Astrocyte of the hippocampus (primary cell): ENCODE measurements at regions not wholly inside any gene's neighbourhood (a gene's known extent, or its start where the extent isn't known, plus 50 kb on each side); places are given as distances from the start of the nearest gene placed in this dataset.

Experiments used
- DNase-seq: peaks from one replicate; pipeline ENCODE4 v3.0.0; 2011; ENCODE audit warnings: low read depth, low spot score

GRCh38 chr20:7250337-7250736 is 482.9 kb downstream of the BMP2 start:
- no peak for DNase-seq

- DNase-seq, result no peak
Measured at GRCh38 chr20:7257099-7257498, 489.6 kb downstream of the BMP2 start.

DNA sequence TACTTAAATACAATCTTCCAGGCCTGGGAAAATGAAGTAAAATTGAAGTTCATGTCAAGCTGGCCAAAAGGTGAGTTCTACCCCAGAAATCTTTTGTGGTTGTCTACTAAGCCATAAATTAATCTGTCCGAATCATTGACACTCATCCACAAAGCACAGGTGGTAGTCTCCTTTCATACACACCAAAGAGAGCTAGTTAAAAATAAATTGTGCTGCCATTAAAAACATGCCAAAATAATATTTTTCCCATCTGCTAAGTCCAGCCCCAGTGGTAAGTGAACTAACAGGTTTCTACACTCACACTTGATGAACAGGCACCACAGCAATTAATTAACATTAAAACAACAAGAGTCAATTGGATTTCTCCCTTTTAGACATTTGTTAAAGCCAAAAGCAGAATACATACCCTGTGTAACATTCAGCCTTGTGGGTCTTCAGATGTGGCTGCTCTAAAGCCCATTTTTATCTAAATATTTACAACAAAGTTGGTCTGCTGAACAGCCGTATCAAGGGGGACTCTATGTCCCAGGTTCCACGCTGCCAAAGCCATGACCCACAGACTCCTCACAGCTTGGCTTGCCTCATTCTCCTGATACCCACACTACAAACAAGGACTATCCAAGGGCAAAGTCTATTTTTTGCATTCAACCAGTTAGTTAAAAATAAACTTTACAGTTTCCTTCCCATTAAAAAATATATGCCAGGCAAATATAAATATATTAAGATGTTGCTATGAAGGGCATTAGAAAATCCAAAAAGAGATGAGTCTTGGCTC is 490.4 kb downstream of the BMP2 start:
- no peak for DNase-seq

DNA sequence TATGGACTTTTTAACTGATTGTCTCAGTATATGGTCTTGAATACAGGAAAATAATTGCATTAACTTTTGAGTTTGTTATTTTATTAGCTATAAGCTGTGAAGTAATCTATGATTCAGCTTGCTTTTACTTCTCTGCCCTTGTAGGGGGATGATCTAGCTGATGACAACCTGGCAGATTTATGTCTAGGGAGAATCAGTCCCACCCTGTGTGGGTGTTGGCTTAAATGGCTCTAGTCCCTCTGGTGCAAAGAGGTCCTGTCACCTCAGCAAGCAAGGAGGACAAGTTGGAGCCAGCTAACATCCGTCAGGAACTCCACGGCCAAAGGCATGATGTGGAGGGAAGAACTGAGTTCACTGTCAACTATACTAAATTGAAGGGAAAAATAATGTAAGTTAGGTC is 495.3 kb downstream of the BMP2 start:
- no peak for DNase-seq

- DNase-seq, result no peak
Measured at GRCh38 chr20:7264137-7264536, 496.7 kb downstream of the BMP2 start.

DNA sequence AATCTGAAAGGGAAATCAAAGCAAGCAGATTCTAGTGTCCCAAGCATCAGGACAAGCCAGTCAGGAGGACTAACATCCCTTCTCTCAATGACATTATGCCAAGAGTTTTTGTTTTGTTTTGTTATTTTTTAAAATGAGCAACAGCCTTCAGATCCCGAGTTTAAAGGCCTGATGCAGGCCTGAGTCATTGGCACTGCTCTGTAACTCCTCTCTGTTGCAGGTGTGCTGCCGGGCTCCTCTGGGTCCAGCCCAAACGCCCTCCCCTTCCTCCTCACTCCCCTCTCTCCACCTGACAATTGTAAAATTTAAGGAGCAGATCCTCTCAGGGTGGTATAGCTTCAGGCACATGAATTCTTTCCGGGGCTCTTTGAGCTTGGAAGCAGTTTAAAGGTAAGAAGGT is 502.0 kb downstream of the BMP2 start:
- no peak for DNase-seq

DNA sequence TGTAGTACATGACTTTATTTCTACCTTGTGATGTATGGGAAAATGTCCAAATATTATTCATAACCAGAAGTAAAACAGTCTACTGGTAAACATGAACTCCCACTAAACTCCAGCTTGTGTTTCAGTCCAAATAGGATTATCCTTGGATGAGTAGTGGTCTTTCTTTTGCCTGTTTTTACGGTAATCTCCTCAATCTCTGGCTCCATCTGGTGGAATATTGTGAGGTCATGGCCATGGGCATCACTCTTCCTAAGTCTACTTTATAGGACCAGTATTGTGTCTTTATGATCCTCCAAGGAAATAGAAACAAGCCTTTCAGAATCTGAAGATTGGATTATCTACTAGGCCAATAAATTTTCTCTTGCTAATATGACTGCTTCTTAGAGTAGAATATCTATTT is 505.0 kb downstream of the BMP2 start:
- DNase-seq, result peak; percentile 17

- DNase-seq, result no peak
Measured at GRCh38 chr20:7274870-7275269, 507.4 kb downstream of the BMP2 start.

- DNase-seq, result no peak
Measured at GRCh38 chr20:7275645-7276237, 508.3 kb downstream of the BMP2 start.

GRCh38 chr20:7285918-7286556 is 518.6 kb downstream of the BMP2 start:
- DNase-seq, result peak; percentile 87

DNA sequence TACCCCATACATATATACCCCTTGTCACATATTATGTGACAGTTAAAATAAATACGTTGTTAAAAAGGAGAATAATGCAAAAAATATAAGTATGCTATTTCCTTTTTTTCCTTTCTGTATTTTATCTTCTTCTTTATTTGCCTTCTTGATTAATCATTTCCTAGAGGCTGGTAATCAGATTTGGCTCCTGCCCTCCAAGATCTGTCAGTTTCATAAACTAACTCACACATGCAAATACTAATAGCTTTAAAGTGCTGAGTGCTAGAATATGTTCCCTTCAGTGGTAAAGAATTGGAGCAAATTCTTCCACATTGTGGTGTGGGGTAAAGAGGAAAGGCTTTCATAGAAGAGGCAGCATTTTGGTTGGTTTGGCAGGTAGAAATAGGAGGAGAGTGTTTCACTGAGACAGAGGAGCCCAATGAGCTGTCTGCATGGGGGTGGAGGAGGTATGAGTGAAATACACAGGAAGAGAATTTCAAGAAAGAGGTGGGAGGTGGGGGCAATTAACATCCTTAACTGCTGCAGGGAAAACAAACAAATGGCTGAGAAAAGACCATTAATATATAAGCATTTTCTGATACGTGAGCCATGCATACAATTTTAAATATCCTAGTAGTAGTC is 523.9 kb downstream of the BMP2 start:
- DNase-seq, result no peak

DNA sequence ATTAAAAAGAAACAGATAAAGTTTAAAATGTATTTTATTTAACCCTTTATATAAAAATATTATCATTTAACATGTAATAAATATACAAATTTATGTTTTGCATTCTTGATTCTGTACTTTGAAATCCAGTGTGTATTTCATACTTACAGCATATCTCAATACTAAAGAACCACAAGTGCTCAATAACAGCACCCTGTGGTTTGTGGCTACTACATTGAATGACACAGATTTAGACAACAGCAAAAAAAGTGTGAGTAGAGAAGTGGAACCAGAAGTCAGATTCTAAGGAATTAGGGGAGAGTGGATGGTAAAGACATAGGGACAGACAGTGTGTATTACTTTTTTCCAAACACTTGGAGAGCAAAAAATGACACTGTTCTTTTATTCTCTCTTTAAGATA is 524.5 kb downstream of the BMP2 start:
- no peak for DNase-seq

- DNase-seq, result no peak
Measured at GRCh38 chr20:7294816-7295360, 527.4 kb downstream of the BMP2 start.

DNA sequence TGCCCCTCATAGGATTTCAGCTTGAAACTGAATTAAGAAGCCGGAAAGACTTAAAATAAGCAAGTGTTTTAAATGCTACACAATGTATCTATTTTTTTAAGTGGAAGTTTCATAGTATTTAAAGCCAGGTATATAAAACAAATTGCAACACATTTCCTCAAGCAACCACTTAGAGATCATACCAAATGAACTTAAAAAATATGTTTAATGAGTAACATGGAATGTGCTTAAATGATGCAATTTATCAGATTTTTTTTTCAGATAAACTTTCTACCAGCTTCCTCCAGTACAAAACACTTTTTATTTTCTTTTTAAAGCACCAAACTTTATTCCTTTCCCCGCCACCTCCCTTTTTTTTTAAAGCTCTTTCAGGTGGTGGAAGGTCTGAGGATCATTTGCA is 534.3 kb downstream of the BMP2 start:
- no peak for DNase-seq

DNA sequence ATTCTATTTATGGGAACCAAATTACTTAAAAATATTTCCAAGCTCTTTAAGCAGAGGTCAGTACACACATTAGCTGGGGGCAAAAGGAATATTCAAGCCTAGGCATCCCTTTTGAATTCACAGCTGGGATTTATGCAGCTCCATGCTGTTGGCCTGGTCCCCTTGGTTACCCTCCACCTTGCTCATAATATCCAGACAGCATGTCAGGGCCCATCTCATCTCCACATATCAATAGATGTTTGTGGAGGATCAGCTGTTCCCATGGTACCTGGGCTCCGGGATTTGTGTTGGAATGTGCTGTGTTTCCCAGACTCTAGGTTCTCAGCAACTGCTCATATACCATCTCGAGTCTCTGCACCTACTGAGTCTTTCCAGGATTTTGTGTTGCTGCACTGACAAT is 534.8 kb downstream of the BMP2 start:
- DNase-seq, result no peak

GRCh38 chr20:7305976-7306375 is 538.5 kb downstream of the BMP2 start:
- no peak for DNase-seq

DNA sequence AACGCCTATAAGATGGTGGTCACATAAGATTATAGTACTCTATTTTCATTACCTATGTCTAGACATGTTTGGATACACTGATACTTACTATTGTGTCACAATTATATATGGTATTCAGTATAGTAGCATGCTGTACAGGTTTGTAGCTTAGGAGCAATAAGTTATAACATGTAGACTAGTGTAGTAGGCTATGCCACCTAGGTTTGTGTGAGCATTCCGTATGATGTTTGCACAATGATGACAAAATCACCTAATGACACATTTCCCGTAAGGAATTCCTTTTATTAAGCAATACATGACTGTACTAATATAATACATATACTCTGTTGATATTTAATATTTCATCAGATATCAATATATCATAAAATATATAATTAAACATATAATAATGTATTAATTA is 540.7 kb downstream of the BMP2 start:
- DNase-seq, result no peak

GRCh38 chr20:7313047-7313446 is 545.6 kb downstream of the BMP2 start:
- no peak for DNase-seq

DNA sequence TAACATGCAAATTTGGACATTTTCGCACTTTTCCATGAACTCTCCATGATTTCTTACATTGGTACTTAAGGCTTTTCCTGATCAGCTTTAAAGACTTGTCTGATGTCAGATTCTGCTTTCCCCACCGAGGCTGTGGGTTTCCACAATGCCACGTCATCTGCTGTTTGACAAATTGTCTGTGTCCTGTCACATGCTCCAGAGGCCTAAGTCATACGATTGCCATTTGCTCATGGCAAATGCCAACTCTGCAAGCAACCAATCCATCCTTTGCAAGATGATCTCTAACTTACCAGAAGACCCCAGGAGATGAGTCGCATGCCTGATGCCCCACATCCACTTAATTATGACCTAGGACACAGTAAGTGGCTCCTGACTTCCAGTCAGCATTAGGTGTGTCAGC is 556.5 kb downstream of the BMP2 start:
- DNase-seq, result no peak

- no peak for DNase-seq
Measured at GRCh38 chr20:7327810-7328209, 560.3 kb downstream of the BMP2 start.

GRCh38 chr20:7330850-7331249 is 563.4 kb downstream of the BMP2 start:
- no peak for DNase-seq

- no peak for DNase-seq
Measured at GRCh38 chr20:7332169-7332568, 564.7 kb downstream of the BMP2 start.
